GM19395 (cell line): ENCODE measurements at regions not wholly inside any gene's neighbourhood (a gene's known extent, or its start where the extent isn't known, plus 50 kb on each side); places are given as distances from the start of the nearest gene placed in this dataset.

ENCODE experiments used
- ATAC-seq: cut with Tn5 transposase; IDR thresholded peaks from one replicate; pipeline ENCODE4 v1.9.1; 2021; ENCODE audit warnings: mild to moderate bottlenecking, moderate library complexity; ENCODE audit not compliant: unreplicated experiment

DNA sequence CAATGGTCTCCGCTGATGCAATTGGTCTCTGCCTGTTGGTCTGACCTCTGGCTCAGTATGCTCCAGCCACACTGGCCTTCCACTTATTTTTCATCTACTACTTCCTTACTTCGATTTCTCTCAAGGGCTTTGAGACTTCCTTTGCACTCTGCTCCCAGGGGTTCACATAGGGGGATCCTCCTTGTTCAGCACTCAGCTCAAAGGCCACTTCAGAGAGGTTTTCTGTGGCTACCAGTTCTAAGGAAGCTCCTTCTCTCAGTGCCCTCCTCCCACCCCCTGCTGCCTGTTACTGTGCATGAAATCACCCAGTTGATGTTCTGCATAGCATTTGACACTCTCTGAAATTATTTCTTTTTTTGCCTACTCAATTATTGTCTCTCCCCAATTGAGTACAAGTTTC, 476.4 kb downstream of the HS3ST3B1 start:
- no peak for ATAC-seq

DNA sequence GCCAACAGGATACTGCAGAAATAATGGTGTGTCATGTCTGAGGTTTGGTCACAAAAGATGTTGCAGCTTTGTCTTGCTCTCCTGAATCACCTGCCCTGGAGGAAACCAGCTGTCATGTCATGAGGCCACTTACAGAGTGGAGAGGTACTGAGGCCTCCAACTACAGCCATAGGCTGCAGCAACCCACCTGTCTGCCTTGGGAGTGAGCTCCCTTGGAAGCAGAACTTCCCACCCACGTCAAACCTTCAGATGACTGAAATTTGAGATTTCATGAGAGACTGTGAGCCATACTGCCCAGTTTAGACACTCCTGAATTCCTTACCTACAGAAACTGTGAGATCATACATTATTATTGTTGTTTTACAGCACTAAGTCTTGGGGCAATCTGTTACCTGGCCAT, 475.9 kb downstream of the HS3ST3B1 start:
- no peak for ATAC-seq

DNA sequence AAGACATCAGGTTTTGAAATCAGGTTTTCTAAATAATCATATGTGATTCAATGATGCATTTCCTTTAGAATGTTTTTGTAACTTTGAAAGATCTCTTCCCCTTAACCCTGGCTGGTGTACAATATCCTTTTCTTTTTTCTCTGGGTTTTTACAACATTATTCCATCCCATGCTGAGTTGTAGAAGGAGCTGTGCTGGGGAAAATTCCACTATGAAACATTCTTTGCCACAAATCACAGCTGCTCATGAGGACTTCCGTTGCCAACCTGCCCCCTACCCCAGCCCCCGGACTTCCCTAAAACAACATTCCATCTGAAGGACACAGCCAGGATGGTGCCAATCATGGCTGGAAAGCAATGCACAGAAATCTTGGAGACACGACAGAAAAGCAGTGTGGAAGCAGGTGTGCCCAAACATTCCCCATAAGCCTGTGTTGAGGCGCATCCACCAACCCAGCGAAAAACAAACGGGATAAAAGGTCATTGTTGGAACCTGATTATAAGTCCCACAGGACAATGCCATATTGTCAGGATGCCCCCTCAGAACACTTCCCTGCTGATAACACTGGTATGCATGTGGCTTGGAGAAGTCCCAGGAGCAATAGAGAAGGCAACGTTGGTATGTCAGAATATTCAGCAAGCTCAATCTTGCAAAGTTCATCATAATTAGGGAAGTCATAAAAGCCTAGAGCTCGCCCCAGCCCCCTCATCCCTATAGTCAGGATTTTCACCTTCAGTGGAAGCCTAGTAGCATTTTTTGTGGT, 475.0 kb downstream of the HS3ST3B1 start:
- ATAC-seq = no peak

DNA sequence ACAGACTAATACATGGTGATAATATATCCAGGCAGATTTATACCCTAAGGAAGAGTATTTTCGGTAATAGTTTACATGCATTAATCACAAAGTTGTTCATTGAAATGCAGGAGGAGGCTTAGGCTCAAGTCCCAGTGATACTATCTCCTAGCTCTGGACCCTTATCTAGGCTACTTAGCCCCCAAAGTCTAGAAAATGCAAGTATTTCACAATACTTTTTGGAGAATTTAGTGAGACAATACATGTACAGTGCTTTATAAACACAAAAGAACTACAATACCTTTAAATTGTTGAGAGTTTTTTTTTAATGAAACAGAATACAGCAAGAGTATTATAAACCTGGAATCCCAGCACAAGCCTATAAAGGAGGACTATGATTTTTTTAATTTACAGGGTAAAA, 473.9 kb downstream of the HS3ST3B1 start:
- no peak for ATAC-seq

DNA sequence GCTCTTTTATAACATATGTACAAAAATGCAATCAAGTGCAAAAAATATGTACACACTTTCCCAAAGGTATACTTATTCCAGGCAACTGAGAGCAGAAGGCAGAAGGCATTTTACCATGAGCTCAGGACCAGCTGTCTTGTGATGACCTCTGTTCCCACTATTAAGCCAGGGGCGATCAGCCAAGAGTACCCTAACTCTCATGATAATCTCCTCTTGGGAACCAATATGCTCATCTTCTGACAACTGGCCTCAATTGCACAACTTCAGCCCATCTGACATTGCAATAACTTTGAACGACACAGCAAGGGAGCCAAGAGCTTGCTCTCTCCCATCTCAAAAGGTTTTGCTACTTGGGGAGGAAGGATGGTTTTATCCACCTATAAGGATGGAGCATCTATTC, 471.9 kb downstream of the HS3ST3B1 start:
- ATAC-seq = no peak

DNA sequence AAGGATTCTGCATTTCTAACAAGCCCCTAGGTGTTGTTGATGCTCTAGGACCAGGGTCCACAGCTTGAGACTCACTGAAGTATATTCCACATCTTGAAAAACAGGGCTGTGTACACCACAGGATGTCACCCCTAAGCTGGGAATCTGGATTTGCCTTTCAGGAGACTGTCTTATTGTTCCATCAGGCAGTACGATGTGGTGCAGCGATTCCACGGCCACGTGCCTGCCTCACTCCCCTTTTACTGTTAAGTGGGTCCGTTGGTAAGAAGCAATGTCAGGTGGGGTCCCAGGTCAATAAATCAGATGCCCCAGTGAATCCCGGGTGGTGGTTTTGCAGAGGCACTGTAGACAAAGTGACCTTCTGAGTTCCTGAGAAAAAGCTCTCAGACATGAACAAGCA, 470.7 kb downstream of the HS3ST3B1 start:
- no peak for ATAC-seq

DNA sequence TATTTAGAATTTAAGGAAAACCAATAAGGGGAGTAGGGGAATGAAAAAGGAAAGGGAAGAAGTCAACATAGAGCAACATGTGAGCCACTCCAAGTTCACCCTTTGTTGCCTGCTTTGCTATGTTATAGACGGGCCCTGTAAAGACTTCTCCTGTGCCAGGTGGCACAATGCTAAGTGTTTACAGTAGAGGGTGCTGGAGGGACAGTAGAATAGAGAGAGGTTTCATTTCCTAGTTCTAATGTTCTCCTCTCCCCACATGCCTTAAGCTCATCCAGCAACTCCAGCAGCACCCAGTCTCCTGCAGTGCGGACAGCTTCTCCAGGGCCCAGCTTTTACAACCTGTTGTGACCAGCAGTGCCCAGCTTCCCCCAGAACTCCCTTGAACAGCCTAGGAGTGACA, 468.0 kb downstream of the HS3ST3B1 start:
- ATAC-seq = no peak

DNA sequence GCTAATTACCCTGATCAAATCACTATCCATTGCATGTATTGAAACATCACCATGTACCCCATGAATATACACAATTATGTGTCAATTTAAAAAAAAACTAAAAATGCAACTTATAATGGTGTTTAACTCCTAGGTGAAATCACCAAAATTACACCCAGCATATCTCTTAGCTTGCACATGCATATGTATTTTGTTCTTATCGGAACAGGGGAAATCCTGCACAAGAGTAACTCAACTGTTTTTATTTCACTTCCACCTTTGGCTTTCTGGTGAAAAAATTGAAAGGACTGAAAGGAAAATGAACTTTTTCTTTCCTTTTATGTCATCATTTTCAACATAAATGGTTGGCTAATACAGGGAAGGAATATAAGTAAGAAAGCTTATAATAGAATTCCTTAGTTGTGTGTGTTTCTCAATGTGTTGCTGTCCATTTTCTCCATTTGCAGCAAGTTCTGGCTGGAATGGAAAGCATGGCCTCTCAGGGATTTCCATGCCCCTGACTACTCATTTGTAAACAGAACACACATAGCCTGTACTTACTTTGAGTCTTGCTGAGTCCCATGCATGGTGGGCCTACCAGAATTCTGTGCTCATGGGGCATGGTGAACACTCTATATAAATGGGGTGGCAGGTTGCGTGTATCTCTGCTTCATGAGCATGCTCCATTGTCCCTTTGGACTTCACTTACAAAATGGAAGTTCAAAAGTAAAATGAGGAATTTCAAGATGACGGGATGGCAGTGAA, 462.0 kb downstream of the HS3ST3B1 start:
- no peak for ATAC-seq

DNA sequence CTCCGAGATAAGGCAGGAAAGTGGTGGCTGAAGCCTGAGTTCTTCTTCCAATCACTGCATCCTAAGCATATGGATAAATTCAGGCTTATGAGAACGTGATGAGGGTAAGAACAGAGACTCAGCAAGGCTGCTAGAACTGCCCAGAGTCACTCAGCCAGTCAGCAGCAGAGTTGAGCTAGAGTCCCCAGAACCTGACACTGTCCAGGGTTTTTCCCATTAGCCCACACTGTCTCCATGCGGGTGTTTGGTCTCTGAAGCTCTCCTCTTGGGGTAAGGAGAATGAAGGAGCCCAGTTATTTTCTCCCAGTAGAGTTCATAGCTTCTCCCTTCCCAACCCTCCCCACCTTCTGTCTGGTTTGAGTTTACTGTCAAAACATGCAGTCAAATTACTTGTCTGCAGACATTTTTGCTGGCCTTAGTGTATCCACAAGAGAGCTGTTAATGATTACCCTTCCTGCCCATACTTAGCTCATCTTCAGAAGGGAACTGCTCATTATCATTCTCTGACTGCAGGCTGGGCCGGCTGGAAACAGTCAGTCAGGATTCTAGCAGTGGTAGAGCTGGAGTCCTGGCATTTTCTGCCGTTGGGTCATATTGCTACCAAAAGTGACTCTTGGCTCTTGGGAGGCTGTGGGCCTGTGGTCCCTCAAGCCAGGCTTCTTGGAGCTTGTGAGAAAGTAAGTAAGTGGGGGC, 460.0 kb downstream of the HS3ST3B1 start:
- ATAC-seq = peak; percentile 78

DNA sequence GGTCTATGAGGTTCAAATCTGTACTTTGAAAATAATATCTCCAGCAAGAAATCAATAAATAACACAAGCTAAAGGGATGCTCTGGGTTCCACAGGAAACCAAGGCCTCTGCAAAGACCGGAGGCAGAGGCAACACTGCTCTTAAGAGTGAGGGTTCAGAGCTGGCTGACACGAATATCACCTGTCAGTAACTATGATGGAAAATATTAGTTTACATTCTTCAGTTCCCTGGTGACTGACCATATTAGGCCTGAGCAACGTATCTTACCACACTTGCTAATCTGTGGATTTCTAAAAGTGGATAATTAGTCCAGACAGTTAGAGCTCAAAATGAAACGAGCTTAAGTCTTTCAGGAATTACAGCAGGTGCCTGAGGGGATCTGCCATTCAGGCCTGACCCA, 459.3 kb downstream of the HS3ST3B1 start:
- peak; percentile 39 for ATAC-seq

DNA sequence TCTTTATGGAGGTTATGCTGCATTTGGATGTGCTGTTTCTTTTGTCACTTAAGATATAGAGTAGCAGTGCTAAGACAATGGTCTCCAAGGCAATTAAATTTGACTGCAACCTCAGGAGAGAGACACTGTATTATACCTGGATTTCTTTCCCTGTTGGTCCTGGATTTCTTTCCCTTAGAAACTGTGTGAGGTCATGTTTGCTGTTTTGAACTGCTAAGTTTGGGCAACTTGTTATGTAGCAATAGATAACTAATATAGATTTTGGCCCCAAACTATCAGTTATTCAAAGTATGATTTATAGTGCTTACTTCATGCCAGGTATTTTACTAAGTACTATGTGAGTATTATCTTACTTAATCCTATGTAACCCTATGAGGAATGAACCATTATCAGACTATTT, 458.4 kb downstream of the HS3ST3B1 start:
- no peak for ATAC-seq

DNA sequence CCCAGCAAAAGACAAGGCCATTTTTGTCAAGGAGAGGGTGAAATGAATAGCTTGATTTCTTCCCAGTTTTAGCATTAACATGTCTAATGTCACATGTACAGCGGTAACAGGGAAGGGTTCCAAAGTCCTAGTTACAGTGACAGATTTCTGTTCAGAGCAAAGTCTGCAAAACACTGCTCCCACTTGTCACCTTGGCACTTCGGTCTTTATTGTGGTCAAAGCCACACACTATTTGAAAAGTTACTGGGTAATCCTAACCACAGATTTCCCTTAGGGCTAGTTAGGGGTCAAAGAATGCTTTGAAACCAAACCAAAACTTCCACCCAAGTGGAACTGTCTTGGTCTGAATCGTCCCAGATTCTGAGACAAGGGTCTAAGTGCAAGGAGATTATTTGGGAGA, 455.6 kb downstream of the HS3ST3B1 start:
- no peak for ATAC-seq

DNA sequence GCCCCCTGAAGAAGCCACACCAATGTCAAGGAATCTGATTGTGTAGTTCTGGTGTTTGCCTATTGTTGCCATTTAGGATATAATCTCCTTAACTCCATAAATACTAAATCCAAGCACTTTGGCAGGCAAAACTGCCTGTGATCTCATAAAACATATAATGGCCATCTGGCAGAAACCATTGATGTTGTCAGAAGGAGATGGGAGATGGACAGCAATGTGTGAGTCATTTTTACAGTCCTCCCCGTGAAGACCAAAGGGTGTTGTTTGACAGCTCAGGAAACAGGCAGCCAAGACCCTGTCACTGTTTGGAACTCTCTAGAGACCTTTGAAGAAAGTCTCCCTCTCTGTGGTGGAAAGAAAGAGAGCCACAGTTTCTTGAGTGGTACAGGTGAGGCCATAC, 454.1 kb downstream of the HS3ST3B1 start:
- no peak for ATAC-seq

DNA sequence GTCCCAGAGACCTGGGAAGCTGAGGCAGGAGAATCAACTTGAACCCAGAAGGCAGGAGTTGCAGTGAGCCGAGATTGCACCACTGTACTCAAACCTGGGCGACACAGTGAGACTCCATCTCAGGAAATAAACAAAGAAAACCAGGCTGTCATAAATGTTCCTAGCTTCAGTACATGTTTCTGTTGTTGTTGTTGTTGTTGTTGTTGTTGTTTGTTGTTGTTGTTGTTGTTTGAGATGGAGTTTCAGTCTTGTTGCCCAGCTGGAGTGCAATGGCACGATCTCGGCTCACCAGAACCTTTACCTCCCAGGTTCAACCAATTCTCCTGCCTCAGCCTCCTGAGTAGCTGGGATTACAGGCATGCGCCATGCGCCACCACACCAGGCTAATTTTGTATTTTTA, 452.5 kb downstream of the HS3ST3B1 start:
- ATAC-seq = no peak

DNA sequence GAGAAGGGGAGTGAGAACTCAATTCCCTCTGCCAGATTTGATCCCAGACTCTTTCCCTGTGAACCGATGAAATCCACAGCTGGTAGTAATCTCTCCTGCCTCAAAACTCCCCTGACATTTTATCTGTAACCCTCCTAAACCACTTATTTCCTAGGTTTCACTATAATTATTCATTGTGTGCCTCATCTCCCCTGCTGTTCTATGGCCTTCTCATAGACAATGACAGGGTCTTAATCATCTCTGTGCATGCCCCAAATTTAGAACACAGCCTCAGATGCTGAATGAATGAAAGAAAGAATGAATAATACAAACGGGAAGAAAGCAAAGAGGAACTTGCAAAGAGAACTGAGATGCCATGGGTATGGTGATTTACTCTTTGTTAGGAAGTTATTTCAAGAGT, 451.1 kb downstream of the HS3ST3B1 start:
- no peak for ATAC-seq

DNA sequence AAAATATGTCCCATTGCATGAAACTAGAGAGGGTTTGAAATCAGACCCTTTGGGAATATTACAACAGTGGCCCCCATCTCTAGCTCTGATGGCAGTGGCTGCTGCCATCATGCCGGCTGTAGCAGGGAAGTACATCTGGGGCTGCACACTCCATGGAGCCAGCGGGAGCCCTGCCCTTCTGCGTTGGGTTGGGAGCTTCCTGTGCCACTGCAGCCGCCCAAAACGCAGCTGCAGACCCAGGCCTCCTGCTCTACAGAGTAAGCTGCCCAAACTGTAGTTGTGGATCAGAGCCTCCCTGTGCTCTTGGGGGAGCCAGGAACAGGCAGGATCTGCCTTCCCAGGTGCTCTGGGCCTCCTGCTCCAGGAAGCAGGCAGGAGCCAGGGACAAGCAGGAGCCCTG, 450.0 kb downstream of the HS3ST3B1 start:
- ATAC-seq = no peak

DNA sequence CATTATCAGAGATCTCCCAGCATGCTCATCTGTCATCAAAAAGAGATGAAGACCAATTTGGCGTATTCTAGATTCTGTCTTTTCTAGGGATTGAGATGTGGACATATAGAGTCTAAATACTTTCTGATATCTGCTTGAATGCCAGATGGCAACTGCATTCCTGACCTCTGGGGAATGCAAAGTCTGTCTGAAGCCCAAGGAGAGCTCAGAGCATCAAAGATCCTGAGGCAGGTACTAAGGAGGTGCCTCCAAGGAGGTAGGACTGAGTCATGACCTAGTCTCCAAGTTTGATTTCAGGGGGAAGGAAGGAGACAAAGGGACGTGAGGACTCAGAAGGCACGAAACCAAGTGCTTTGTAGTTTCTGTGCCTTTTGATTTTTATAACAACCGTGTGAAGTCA, 448.4 kb downstream of the HS3ST3B1 start:
- ATAC-seq = no peak

DNA sequence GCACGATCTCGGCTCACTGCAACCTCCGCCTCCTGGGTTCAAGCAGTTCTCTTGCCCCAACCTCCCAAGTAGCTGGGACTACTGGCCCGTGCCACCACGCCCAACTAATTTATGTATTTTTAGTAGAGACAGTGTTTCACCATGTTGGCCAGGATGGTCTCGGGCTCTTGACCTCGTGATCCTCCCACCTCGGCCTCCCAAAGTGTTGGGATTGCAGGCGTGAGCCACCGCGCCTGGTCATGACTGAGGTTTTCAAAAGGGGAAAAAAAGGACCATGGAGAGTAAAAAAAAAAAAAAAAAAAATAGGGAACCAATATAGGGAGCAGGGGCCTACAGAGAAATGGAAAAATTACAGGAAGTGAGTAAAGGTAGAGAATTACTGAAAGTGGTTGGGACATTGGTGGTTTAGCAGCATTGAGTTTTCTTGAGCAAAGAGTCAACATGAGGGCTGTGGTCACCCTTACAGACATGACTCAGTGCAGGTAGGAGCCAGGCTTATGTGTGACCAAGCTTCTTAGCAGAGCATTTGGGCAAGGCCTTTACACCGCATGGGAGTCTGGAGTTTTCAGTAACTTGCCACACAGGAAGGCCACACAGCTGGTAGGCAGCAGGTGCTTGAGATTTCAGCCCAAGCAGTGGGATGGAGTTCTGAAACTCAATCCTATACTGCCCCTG, 447.3 kb downstream of the HS3ST3B1 start:
- peak; percentile 65 for ATAC-seq

DNA sequence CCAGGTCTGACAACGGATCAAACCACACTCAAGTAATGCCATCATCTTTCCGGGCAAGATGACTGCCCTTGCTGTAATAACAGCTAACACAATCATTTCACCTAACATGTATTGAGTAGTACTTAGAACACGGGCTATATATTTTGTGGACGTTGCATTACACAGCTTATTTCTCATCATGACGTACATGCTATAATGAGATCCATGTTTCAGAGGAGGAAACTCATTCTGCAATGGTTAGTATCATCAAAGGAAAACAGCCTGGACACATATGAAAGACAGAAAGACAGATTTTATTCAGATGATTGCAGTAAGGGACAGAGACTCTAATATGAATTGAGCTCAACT, 446.7 kb downstream of the HS3ST3B1 start:
- ATAC-seq = no peak

DNA sequence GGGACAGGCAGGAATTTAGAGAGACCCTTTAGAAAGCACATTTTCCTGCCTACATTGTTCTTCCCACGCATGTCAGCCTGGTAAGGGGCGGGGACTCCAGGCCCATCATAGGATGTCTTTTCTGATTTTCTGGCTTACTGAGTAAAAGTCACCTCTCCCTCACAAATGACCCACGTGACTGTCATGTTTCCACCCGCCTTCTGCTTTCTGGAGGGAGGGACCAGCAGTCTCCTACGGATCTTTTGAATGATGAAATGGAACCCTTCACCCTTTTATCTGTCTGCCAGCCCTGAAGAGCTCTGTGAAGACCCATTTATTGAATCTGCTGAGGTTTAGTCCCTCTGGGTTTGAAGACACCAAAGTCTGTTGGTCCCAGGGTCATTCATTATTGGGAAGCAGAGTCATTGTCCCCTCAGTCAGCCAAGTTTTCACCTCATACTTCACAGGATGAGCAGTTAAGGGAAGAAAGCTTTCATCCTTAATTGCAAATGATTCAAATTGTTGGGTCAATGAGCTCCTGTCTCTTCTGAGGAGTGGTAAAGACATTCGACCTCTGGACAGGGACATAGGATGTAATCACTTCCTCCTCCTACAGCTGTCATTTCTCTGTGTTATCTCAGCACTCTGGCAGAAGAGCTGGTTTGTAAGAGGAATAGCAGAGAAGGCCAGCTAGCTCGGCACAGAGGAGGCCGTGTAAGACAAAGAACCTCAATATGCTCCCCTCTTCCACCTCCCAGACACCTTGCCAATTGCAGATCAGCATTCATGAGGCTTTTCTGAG, 446.1 kb downstream of the HS3ST3B1 start:
- no peak for ATAC-seq

DNA sequence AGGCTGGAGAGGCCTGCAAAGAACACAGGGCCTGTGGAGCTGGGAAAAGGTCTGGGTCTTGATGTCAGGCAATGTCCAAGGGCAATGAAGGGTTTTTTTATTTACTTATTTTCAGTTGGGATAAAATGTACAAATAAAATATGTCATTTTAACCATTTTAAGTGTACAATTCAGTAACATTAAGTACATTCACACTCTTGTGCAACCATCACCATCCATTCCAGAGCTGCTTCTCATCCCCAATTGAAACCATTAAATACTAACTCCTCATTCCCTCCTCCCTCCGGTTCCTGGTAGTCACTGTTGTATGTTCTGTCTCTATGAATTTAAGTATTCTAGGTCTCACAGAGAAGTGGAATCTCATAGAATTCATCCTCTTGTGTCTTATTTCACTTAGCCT, 444.7 kb downstream of the HS3ST3B1 start:
- no peak for ATAC-seq
